Mammary epithelial cell (primary cell): ENCODE measurements at regions not wholly inside any gene's neighbourhood (a gene's known extent, or its start where the extent isn't known, plus 50 kb on each side); places are given as distances from the start of the nearest gene placed in this dataset.

ENCODE experiments used
- CTCF ChIP-seq, 2 donors: IDR thresholded peaks in 1 of 2; conservative IDR thresholded peaks in 1 of 2; 2 replicates each; pipeline ENCODE4 v1.5.1; 2011 to 2012; ENCODE audit warnings: inconsistent platforms in 2 of 2, low read length in 2 of 2, mild to moderate bottlenecking in 2 of 2, control low read depth in 1 of 2, low read depth in 1 of 2; ENCODE audit not compliant: insufficient read depth in 1 of 2; ENCODE audit errors: extremely low read depth in 1 of 2
- EZH2 ChIP-seq: IDR thresholded peaks from 2 replicates; pipeline ENCODE4 v1.6.1; 2012; ENCODE audit warnings: low read length, inconsistent platforms, borderline replicate concordance

DNA sequence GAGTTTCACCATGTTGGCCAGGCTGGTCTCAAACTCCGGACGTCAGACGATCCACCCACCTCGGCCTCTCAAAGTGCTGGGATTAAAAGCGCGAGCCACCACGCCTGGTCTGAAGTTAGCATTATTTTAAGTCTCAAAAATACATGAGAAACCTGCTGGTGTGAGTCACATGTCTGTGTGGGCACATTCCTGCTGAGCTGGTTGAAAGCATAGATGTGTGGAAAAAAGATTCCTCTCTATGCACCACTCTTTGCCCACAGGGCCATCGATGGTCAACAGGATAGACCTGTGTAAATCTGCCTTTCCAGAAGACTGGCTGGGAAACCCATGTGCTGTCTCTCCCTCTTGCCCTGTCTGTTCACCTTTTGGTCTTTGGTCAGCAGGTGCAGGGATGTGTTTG is 63.5 kb downstream of the CHRD start:
- no peak for TF ChIP-seq EZH2
- no peak for TF ChIP-seq CTCF (conservative IDR thresholded peaks at IDR 0.05 in 1 of 2, IDR thresholded peaks at IDR 0.05 in 1 of 2; ENCODE audit: extremely low read depth in 1 of 2, insufficient read depth in 1 of 2, low read depth in 1 of 2, low read length in 2 of 2)
